K562 (cell line): ENCODE measurements at regions not wholly inside any gene's neighbourhood (a gene's known extent, or its start where the extent isn't known, plus 50 kb on each side); places are given as distances from the start of the nearest gene placed in this dataset.

Source experiments
- ATAC-seq: fragments of 200-7000 bp; cut with Tn5 transposase; 3 replicates; pipeline ENCODE4 v1.9.1; 2020; ENCODE audit warnings: moderate library complexity
- BruUV-seq: library from RNA; stranded (reverse); fragments of 400-500 nt; replicated peaks from 2 replicates; lab custom pipeline; 2021; lab: Mats Ljungman, UMichigan
- CTCF ChIA-PET: fragments of 300-600 bp; formaldehyde crosslinking; extraction: SDS; loops from one replicate; lab custom pipeline; 2021; ENCODE audit warnings: low intra/inter-chr PET ratio; lab: Yijun Ruan, JAX
- POLR2A ChIA-PET: fragments of 300-600, 350-650 bp; sonication (Branson Sonifier 250); formaldehyde crosslinking; extraction: SDS; loops from one replicate; lab custom pipeline; 2021; ENCODE audit warnings: antibody characterized with exemption, inconsistent platforms; lab: Yijun Ruan, JAX
- DNase-seq, 4 experiments: peaks; one replicate each; pipeline versions ENCODE4 v3.0.0 to v3.0.0-alpha.2; 2011 to 2018; ENCODE audit warnings: low spot score in 3 of 4, mixed read lengths in 3 of 4; ENCODE audit errors: extremely low read depth in 1 of 4
- FAIRE-seq: peaks from 2 replicates; lab custom pipeline; 2011; peaks lifted over from hg19 to GRCh38; lab: Jason Lieb, UNC
- H2AFZ ChIP-seq: 2 replicates; pipeline ENCODE4 v1.6.0; 2011; ENCODE audit warnings: low read depth, low read length, control low read depth, inconsistent platforms
- H3K27ac ChIP-seq: fragments of 200-600 bp; 3 replicates; pipeline ENCODE4 v1.8.0; 2011; ENCODE audit warnings: low read depth, mild to moderate bottlenecking, control low read depth, inconsistent platforms, low read length, moderate library complexity, mixed read lengths; ENCODE audit errors: extremely low read depth
- H3K27me3 ChIP-seq, 2 experiments: fragments of 300-600 bp in 1 of 2; 2 replicates in 1 of 2; 3 replicates in 1 of 2; pipeline versions ENCODE4 v1.6.0 to v1.8.0; 2011; ENCODE audit warnings: inconsistent platforms in 2 of 2, low read length in 2 of 2, mild to moderate bottlenecking in 1 of 2, mixed read lengths in 1 of 2, moderate library complexity in 1 of 2; ENCODE audit not compliant: control insufficient read depth in 2 of 2, insufficient read depth in 2 of 2
- H3K36me3 ChIP-seq: fragments of 300-600 bp; 3 replicates; pipeline ENCODE4 v1.8.0; 2011; ENCODE audit warnings: mild to moderate bottlenecking, low read length, inconsistent platforms; ENCODE audit not compliant: control insufficient read depth, insufficient read depth
- H3K4me1 ChIP-seq, 2 experiments: fragments of 200-600 bp in 1 of 2; replicated peaks in 1 of 2; 2 replicates in 1 of 2; 3 replicates in 1 of 2; pipeline versions ENCODE4 v1.5.1 to v1.8.0; 2011; ENCODE audit warnings: inconsistent platforms in 2 of 2, low read length in 2 of 2, mild to moderate bottlenecking in 1 of 2, mixed read lengths in 1 of 2, moderate library complexity in 1 of 2; ENCODE audit not compliant: control insufficient read depth in 2 of 2, insufficient read depth in 2 of 2
- H3K4me2 ChIP-seq: 2 replicates; pipeline ENCODE4 v1.6.1; 2011; ENCODE audit warnings: low read length, control low read depth, inconsistent platforms, mixed read lengths; ENCODE audit not compliant: insufficient read depth
- H3K4me3 ChIP-seq: fragments of 200-600 bp; sonication (generic), shearing (Covaris generic); 2 replicates; pipeline ENCODE4 v1.5.1; 2016; ENCODE audit warnings: control low read depth, inconsistent platforms
- H3K79me2 ChIP-seq: fragments of 200-600 bp; 3 replicates; pipeline ENCODE4 v1.8.0; 2011; ENCODE audit warnings: low read length, inconsistent platforms; ENCODE audit not compliant: control insufficient read depth, insufficient read depth
- H3K9ac ChIP-seq, 2 experiments: 2 replicates each; pipeline versions ENCODE4 v1.6.0 to v1.6.1; 2011; ENCODE audit warnings: low read depth in 2 of 2, low read length in 2 of 2, control low read depth in 1 of 2, inconsistent platforms in 1 of 2, mild to moderate bottlenecking in 1 of 2, mixed read lengths in 1 of 2; ENCODE audit not compliant: insufficient read depth in 1 of 2
- H3K9me1 ChIP-seq: one replicate; pipeline ENCODE4 v1.6.0; 2011; ENCODE audit warnings: inconsistent platforms, mild to moderate bottlenecking, low read length, moderate library complexity; ENCODE audit not compliant: control insufficient read depth, insufficient read depth
- H3K9me3 ChIP-seq: replicated peaks from 2 replicates; pipeline ENCODE4 v1.5.1; 2011; ENCODE audit warnings: low read depth, low read length, inconsistent platforms; ENCODE audit not compliant: control insufficient read depth, insufficient read depth
- H4K20me1 ChIP-seq: replicated peaks from 2 replicates; pipeline ENCODE4 v1.6.1; 2011; ENCODE audit warnings: low read length, inconsistent platforms, mixed read lengths; ENCODE audit not compliant: control insufficient read depth, insufficient read depth
- ASH1L ChIP-seq: fragments of 450-650 bp; IDR thresholded peaks from 2 replicates; pipeline ENCODE4 v1.6.1; 2018; ENCODE audit warnings: borderline replicate concordance, mild to moderate bottlenecking, low read depth; ENCODE audit not compliant: partially characterized antibody
- ATF1 ChIP-seq, 2 experiments: fragments of 450-650 bp in 1 of 2; IDR thresholded peaks; 2 replicates each; pipeline ENCODE4 v1.6.1; 2016; ENCODE audit warnings: missing compliant biosample characterization in 1 of 2, missing genetic modification characterization in 1 of 2
- ATF7 ChIP-seq: fragments of 450-650 bp; IDR thresholded peaks from 2 replicates; pipeline ENCODE4 v1.7.1; 2014; ENCODE audit warnings: mild to moderate bottlenecking, moderate library complexity
- BCOR ChIP-seq: fragments of 450-650 bp; IDR thresholded peaks from 2 replicates; pipeline ENCODE4 v1.6.1; 2016
- CBX1 ChIP-seq: sonication (generic); IDR thresholded peaks from 2 replicates; pipeline ENCODE4 v1.6.1; 2016; ENCODE audit warnings: antibody characterized with exemption, low read depth, mild to moderate bottlenecking
- E2F5 ChIP-seq: sonication (generic); formaldehyde crosslinking; IDR thresholded peaks from 2 replicates; pipeline ENCODE4 v1.8.0; 2022; ENCODE audit warnings: mild to moderate bottlenecking, missing genetic modification reagents
- FIP1L1 ChIP-seq: fragments of 200-400 bp; formaldehyde crosslinking; IDR thresholded peaks from 2 replicates; pipeline ENCODE4 v1.6.1; 2018; ENCODE audit warnings: mild to moderate bottlenecking, low read depth, low read length; ENCODE audit not compliant: poor library complexity, severe bottlenecking
- GTF3C2 ChIP-seq: IDR thresholded peaks from 3 replicates; pipeline ENCODE4 v1.6.1; 2011; ENCODE audit warnings: borderline replicate concordance, mild to moderate bottlenecking, moderate library complexity; ENCODE audit not compliant: insufficient read length; ENCODE audit errors: extremely low read depth
- MTA2 ChIP-seq: fragments of 450-650 bp; IDR thresholded peaks from 2 replicates; pipeline ENCODE4 v1.6.1; 2016; ENCODE audit warnings: low read depth
- NR1H2 ChIP-seq: sonication (generic); formaldehyde crosslinking; IDR thresholded peaks from 2 replicates; pipeline ENCODE4 v1.4.0; 2020; ENCODE audit warnings: mild to moderate bottlenecking, missing genetic modification reagents
- NR2C1 ChIP-seq, 2 experiments: fragments of 450-650 bp; IDR thresholded peaks; 2 replicates each; pipeline ENCODE4 v1.6.1; 2017; ENCODE audit warnings: mild to moderate bottlenecking in 2 of 2, antibody characterized with exemption in 1 of 2, inconsistent platforms in 1 of 2, missing compliant biosample characterization in 1 of 2, missing genetic modification characterization in 1 of 2
- POU5F1 ChIP-seq: fragments of 150-350 bp; IDR thresholded peaks from 2 replicates; pipeline ENCODE4 v1.6.1; 2014; ENCODE audit warnings: borderline replicate concordance, low read length, low read depth, mild to moderate bottlenecking; ENCODE audit not compliant: partially characterized antibody
- TAF7 ChIP-seq: fragments of 450-650 bp; IDR thresholded peaks from 2 replicates; pipeline ENCODE4 v1.6.1; 2016; ENCODE audit warnings: missing genetic modification characterization, missing compliant biosample characterization
- USF1 ChIP-seq: sonication (generic); formaldehyde crosslinking; IDR thresholded peaks from 2 replicates; pipeline ENCODE4 v1.9.0; 2022; ENCODE audit warnings: mild to moderate bottlenecking, missing genetic modification reagents
- ZBTB1 ChIP-seq: sonication (generic); formaldehyde crosslinking; IDR thresholded peaks from 2 replicates; pipeline ENCODE4 v1.8.1; 2023; ENCODE audit warnings: missing genetic modification reagents, low read depth, mild to moderate bottlenecking, borderline replicate concordance
- ZFP36 ChIP-seq: fragments of 150-350 bp; IDR thresholded peaks from 2 replicates; pipeline ENCODE4 v1.6.1; 2018; ENCODE audit warnings: low read length, low read depth; ENCODE audit not compliant: partially characterized antibody
- WGBS: fragments of 100-300 bp; shearing (Covaris generic); methylation state at CpG from one replicate; pipeline ENCODE4 v1.1.6; 2016; ENCODE audit warnings: low coverage, mixed read lengths; ENCODE audit not compliant: insufficient coverage; ENCODE audit errors: missing lambda C conversion rate; 5-methylcytosine and 5-hydroxymethylcytosine counted together
- in situ Hi-C: fragments of 300-500 bp; cut with MboI; formaldehyde crosslinking; loops from 4 replicates; pipeline ENCODE4 v1.15.0; 2018; ENCODE audit warnings: inconsistent platforms, mixed read lengths
- intact Hi-C: fragments of 100-400 bp; cut with micrococcal nuclease; formaldehyde crosslinking; loops from 2 replicates; pipeline ENCODE4 v1.14.2; 2022

- Histone ChIP-seq H3K4me3 (no peak overlapping the region), H3K27me3 (no peaks in the 10 kb centered on the region), H3K4me1 (no peaks in the 10 kb centered on the region), H3K9me1 (no peaks in the 10 kb centered on the region), H4K20me1 (no peaks in the 10 kb centered on the region), H3K9me3 (no peaks in the 10 kb centered on the region), H3K9ac (no peak overlapping the region), H2AFZ (no peak overlapping the region), H3K79me2 (no peaks in the 10 kb centered on the region), H3K27ac (no peak overlapping the region), H3K36me3 (no peaks in the 10 kb centered on the region), H3K4me2 (no peak overlapping the region)
- BruUV-seq: no TSS peak
- CTCF ChIA-PET: no interaction called here
- FAIRE-seq: no peak
- intact Hi-C loops (no loop called here), in situ Hi-C loops (no loop called here)
- POLR2A ChIA-PET: no interaction called here
- DNase-seq: no peak
- 0% methylated on average over 4 of the region's 4 CpGs for WGBS
- no peak for ATAC-seq
- TF ChIP-seq ZBTB1 (CRISPR knock-in tag) (no peak), GTF3C2 (no peak), FIP1L1 (no peak), ATF1 (CRISPR knock-in tag; IDR thresholded peaks at IDR 0.05) (no peak), ATF1 (tag; IDR thresholded peaks at IDR 0.05) (no peak), ATF7 (no peak), BCOR (no peak), NR1H2 (CRISPR knock-in tag) (no peak), POU5F1 (no peak), TAF7 (no peak), ZFP36 (no peak), ASH1L (no peak), NR2C1 (IDR thresholded peaks at IDR 0.05) (no peak), NR2C1 (tag; IDR thresholded peaks at IDR 0.05) (no peak), MTA2 (no peak), E2F5 (CRISPR knock-in tag) (no peak), USF1 (CRISPR knock-in tag) (no peak), CBX1 (no peak)
These were observed 127.5 kb upstream of the RMST start for GRCh38 chr12:97335115-97335514.
